ENCODE measurements at regions not wholly inside any gene's neighbourhood (a gene's known extent, or its start where the extent isn't known, plus 50 kb on each side); places are given as distances from the start of the nearest gene placed in this dataset.

DNA sequence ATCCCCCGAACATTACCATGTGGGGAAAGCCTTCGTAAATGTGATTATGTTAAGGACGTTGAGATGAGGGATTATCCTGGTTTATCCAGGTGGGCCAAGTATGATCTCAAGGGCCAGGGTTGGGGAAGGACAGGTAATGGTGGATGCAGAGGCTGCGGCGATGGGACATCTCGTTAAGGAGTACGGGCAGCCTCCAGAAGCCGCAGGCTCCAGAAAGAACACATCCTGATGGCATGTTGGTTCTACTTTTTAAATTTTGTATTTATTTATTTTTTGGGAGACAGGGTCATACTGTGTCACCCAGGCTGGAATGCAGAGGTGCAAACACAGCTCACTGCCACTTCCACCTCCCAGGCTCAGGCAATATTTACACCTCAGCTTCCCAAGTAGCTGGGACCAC lies 86.2 kb upstream of the RAB6C start:
- FAIRE-seq (no peak), DNase-seq (ENCODE audit: low spot score) (no peak)

DNA sequence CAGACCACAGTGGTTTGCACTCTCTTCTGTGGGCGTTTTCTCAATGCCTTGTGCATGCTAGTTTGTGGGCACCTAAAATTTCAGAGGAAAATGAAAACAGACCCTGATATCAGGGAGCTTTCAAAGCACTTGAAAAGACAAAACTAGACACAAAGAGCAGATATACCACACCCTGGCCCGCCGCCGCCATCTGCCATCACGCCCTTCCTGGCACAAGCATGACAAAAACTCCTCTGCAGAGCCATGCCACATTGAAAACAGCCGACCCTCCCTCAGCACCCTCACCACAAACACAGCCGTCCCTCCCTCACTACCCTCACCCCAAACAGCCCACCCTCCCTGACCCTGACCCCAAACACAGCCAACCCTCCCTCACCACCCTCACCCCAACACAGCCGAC lies 84.8 kb upstream of the RAB6C start:
- FAIRE-seq = no peak
- DNase-seq (ENCODE audit: low spot score) = no peak

DNA sequence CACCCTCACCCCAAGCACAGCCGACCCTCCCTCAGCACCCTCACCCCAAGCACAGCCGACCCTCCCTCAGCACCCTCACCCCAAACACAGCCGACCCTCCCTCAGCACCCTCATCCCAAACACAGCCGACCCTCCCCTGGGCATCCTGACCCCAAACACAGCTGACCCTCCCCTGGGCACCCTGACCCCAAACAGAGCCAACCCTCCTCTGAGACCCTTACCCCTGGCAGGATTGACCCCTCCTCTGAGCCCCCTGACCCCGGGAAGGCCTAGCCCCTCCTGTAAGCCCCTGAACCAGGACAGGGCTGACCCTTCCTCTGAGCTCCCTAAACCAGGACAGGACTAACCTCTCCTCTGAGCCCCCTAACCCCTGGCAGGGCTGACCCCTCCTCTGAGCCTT lies 84.4 kb upstream of the RAB6C start:
- no peak for DNase-seq (ENCODE audit: low spot score)
- no peak for FAIRE-seq

DNA sequence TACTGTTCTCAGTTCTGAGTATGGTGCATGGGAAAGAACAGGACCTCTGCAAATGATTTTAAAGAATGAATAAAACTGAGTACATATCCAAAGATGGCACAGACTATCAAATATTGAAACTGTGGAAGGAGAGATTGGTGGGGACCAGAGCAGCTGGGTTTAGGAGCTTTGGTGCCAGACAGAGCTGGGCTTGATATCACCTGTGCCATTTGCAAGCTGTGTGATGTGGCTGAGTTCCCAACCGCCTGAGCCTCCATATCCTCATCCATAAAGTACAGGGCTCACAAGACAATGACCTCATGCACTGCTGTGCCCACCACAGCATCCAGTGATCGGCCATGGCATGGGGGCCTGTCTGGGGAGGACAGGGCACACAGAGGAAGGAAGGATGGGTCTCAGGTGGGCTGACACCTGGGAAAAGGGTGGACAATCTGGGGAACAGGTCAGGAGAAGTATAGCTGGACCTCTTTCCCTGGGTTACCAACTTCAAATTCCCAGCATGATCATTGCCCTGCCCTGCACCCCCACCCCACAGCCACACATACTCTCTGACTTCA lies 83.9 kb upstream of the RAB6C start:
- DNase-seq (ENCODE audit: low spot score) (no peak), FAIRE-seq (no peak)

DNA sequence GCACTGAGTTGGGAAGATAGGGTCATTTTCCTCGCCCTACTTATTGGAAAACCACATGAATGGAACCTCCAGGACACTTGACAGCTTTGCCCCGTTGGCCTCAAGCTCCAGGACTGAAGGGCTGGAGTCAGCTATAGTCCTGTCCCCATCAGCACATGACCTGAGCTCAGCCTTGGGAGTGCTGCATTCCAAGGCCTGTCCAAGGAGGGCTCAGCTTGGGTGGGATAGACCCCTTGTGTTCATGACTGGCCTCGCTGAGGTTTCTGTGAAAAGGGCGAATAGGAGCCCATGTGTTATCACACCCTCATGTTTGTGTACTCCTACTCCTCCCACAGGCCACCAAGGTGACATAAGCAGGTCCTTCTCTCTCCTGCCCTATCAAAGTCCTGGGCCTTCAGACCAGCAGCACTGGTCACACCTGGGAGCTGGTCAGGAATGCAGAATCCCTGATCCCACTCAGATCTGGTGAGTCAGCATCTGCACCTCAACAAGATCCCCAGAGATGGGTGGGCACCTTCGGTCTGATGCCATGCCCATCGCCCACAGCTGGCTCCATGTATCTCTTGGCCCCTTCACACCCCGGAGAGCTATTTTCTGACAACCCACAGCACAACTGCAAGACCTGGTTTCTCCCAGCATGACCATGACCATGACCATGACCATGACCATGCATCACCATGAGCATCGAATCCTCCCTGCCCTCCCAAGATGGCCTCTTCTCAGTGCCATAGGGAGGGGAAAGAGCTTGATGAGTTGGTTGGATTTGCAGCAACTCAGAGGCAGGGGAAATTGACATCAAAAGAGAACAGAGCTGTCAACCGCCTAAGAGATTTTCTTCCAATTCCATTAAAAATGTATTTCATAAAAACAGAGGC lies 83.0 kb upstream of the RAB6C start:
- no peak for DNase-seq (ENCODE audit: low spot score)
- FAIRE-seq = no peak

DNA sequence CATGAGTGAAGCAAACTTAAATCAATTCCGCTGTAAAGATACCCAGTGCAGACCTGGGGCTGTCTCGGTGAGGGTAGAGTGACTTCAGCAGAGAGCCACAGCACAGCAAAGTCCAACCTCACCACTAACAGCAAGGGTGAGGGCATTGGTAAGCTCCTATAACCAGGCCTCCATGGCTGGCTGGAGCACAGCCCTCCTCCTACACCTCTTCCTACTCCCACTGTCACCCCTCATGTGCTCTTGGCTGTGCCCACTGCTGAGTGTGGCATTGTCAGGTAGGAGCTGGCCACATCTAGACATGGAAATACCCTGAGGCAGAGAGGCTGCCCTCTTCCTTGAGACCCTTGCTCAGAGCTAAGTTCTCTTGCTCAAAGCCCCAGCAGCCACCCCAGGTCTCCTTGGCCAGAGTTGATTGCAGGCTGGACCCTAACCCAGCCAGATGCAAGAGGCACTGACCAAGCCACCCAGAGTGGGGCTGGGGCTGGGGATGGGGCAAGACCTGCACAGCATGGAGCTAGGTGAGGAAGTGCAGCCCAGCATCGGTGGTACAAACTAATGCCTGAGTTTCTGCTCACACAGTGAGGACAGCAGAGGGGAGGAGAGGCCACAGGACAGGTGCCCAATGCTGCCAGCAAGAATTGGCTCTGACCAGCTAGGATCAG lies 77.6 kb upstream of the RAB6C start:
- FAIRE-seq = no peak
- no peak for DNase-seq (ENCODE audit: low spot score)

DNA sequence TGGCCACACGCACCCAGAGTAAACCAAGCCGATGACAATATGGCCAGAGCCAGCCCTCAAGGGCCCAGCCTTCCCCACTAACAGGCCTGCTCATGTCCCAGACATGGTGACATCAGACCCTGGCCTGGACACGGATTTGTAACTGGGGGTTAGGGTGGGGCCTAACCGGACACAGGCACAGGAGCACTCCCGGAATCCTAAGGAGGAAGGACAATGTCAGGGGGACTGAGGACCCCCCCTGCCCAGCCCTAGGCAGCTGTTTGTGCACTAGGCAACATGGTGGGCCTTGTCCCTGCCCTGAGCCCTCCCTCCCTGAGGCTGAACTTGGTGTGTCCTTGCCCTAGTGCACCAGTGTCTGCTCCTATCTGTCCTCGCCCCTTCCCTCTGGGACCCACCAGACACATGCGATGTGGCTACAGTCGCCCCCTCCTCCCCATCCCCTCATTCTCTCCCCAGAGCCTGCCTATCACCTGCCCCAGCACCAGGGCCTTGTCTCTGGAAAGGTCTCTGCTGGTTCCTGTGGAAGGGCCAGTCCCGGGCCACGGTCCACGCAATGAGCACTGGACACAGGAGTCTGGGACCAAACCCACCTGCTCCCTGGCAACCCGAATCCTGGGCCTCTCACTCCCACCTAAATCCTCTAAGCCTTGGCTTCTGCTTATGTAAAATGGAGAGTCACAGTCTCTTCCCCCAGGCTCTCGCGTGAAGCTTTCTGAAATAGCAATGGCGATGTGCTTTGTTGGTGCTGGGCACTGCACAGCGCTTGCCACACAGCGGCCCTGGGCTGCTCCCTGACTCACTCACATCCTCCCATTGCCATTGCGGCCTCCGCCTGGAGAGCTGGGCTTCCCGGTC lies 76.5 kb upstream of the RAB6C start:
- FAIRE-seq = no peak
- no peak for DNase-seq (ENCODE audit: low spot score)

DNA sequence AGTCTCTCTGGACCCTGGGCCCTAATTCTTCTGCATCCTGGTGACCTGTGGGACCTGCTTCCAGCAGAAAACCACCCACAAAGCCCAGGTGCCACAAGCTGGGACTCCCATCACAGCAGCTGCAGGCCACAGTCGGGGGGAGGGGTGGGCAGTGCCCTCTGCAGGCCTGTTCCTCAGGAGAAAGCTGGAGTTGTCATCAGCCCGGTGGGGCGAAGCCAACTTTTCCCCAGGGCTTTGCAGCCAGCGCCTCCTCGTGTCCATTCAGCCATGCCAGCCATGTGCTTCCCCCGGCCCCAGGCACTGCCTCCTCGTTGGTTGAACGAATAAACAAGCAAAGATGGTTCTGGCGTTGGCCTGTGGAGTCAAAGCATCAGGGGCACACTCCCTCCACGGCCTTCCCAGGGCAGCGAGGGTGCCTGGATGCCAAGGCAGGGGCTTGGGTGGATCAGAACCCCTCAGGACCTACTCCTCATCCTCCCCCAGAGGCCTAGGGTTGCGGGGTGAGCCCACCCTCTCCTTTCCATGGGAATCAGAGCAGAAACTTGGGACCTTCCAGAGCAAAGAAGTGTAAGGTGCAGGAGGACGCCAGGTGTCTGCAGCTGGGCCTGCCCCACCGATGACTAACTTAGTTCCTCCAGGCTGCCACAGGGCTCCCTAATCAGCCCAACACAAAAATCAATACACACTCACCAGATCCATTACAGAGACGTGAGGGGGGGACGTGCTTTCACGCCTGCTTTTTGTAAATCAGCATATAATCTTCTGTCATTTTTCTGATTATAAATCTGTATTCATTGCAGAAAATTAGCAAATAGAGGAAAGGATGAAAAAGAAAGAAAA lies 75.7 kb upstream of the RAB6C start:
- DNase-seq (ENCODE audit: low spot score) = no peak
- no peak for FAIRE-seq

DNA sequence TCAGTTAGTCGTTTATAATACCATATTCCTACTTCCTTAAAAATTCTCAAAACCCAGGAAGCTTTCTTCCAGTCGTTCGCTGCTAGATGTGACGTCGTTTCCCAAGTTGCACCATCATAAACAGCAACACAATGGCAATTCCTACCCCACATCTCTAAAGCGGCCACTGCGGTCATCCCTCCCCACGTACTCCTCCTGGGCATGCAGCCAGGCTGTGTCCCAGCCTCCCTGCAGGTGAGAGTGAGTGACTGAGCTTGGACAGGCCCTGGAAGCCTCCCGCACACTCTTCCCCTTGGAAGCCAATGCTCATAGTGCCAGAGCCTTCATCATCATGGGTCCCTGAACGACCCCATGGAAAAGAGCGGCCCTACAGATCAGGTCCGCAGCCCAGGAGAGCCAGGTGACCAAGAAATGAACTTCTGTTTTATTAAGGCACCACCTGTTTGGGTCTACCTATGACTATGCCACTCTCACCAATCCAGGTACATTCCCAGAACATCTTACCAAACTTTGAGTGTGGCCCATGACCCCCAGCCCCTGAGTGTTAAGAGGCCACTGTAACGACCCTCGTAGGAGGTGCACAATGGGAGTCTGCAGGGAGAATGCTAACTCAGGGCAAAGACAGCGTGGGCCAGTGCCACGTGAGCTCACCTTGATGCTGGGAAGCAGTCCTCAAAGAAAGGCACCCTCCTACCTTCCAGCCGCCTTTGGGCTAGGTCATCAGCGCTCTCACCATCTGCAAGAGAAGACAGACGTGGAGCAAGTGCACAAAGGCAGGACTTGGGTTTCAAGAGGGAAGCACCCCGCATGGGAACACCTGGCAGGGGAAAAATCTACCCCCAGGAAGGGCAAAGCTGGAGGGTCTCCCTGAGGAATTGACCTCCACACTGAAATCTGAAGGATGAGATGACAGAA lies 74.7 kb upstream of the RAB6C start:
- FAIRE-seq = no peak
- DNase-seq (ENCODE audit: low spot score) = no peak

DNA sequence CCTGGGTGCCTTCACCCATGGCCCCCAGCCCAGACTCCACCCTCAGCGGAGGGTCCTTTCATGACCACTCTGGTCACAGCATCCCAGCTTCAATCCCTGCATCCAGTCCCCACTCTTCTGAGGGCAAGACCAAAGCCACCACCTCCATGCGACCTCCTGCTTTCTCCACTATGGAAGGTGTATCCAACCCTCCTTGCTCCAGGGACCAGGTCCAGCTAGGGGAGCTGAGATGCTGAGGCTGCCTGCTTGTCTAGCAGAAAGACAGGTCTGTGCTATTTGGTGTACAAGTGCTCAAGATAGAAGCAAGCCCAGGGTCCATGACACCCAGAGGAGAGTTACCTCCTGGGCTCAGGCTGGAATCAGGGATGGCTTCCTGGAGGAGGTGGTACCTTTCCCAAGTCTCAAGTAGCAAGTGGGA lies 73.8 kb upstream of the RAB6C start:
- FAIRE-seq (no peak), DNase-seq (ENCODE audit: low spot score) (no peak)

DNA sequence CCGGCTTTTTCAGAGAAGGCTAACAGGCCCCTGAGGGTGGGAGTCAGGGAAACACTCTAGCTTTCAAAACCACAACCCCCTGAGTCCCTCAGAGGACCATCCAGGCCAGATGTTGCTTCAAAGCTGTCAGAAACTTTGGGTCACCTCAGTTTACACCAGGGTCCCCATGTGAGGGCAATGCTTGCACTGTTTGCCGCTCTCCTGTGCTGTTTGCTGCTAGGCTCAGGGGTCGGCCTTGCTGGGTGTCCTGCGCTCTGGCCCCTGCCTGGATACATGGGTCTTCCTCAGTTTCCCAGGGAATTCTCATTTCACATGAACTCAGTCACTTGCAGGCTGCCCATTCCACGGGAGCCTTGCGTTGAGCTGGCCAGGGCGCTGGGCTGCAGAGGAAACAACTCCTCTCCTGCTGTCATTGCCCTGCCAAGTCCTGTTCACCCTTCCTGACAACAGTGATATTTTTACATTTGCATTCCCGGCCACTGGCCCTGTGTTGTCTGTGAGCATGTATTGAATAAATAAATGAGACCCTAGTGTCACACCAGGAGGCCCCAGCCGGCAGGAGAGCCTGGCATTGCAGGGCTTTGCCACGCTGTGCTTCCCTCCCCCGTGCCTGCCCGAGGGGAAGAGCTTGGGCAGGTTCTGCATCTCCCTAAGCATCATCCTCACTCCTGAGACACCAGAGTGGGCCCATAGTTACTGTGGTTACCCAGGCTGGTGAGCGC lies 73.2 kb upstream of the RAB6C start:
- DNase-seq (ENCODE audit: low spot score) (no peak), FAIRE-seq (no peak)

DNA sequence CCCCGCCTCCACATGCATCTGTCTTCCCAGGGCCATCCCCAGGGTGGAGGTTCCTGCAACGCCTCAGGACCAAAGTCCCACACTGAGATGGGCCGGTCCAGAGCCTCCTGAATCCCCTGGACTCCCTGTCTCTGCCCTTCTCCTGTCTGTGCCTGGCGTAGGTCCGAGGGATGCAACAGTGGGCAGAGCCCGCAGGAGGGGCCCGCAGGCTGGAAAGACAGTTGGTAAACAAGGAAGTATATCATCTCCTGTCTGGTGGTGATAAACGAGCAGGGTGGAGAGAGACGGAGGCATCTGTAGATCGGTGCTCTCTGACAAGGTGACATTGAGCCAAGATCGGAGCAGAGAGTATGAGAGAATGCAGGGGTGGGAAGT lies 72.6 kb upstream of the RAB6C start:
- DNase-seq (ENCODE audit: low spot score) (no peak), FAIRE-seq (no peak)

DNA sequence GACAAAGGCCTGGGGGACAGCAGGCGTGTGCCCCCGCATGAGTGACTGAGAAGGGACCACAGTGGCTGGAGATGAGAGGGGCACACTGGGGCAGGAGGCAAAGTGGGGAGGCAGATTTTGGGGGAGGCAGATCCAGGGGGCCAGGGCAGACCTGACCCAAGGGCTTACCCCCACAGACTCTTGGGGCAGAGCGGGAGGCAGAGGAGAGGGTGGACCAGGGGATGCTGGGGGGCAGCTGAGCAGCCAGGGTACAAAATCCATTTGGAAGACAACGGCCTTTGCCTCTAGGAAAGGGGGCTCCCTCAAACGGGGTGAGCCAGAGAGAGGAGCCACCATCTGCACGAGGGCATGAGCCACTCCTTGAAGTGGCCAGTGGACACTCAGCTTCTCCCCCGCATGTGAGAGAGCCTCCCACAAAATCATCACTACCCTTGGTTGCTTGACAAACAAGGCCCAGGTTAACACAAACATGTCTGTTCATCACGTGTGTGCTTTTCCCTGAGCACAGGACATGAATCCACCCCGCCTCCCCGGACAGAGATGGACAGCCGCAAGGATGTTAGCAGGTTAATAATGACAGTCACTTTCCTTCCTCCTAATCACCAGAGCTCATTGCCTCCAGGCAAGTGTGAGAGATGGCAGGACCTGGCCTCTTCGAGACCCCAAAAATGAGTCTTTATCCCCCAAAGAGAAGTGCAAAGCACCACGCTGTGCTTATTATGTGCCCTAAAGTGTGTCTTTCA lies 72.0 kb upstream of the RAB6C start:
- DNase-seq (ENCODE audit: low spot score) = no peak
- FAIRE-seq = no peak

DNA sequence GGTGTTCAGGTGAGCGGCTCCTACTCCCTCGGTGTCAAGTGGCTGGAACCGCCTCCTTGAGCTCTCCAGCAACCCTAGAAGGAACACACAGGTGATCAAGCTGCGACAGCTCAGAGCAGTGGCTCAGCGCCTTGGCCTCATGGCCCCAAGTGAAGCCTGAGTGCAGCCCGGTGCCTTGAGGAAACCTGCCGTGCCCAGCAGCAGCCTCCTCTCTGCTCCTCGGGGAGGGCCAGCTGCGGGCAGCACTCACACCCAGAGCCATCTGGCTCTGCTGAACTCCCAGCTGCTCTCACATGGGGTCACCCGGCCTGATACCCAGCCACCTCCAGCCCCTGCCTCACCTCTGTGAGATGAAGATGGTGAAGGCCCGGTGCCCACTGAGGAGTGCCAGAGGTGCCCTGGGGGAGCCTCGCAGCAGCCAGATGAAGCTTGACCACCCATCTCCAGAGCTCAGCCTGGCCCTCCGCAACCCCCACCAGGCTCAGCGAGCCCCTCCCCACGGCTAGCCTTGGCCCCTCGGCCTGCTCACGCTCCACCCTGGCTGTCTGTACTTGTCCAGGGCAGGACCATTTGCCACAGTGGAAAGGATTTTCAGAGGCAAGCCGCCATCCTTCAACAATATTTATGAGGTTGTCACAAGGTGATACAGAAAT lies 70.6 kb upstream of the RAB6C start:
- no peak for DNase-seq (ENCODE audit: low spot score)
- FAIRE-seq = no peak

DNA sequence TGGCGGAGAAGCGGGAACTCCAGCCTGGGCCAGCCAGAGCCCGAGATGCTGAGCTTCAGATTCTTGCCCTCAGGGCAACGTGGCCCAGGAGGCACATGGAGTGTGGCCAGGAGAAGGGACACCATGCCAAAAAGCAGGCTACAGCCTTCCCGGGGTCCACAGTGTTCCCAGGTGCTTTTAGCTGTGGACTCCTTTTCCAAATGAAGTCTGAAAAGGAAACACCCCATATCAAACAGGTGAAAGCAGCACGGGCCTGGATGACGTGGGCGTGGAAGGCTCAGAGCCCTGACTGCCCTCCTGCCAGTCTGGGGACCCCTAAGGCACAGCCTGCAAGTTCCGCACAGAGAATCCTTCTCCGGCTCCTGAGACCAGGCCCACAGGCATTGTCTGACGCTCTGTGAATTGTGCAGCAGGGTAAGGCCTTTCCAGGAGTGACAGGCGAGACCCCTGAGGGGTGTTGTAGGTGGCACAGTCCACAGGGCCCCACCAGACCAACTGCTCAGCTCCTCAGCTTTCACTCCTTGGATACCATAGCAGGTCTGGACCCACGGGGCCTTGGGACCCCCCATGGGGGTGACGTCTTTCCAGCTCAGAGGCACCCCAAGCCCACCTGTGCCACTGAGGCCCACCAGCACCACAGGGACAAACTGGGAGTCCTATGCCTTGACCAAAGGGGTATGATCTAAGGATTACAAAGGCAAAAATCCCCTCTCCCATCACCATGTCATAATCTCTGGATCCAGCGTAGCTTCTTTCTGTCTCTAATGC lies 69.6 kb upstream of the RAB6C start:
- no peak for DNase-seq (ENCODE audit: low spot score)

DNA sequence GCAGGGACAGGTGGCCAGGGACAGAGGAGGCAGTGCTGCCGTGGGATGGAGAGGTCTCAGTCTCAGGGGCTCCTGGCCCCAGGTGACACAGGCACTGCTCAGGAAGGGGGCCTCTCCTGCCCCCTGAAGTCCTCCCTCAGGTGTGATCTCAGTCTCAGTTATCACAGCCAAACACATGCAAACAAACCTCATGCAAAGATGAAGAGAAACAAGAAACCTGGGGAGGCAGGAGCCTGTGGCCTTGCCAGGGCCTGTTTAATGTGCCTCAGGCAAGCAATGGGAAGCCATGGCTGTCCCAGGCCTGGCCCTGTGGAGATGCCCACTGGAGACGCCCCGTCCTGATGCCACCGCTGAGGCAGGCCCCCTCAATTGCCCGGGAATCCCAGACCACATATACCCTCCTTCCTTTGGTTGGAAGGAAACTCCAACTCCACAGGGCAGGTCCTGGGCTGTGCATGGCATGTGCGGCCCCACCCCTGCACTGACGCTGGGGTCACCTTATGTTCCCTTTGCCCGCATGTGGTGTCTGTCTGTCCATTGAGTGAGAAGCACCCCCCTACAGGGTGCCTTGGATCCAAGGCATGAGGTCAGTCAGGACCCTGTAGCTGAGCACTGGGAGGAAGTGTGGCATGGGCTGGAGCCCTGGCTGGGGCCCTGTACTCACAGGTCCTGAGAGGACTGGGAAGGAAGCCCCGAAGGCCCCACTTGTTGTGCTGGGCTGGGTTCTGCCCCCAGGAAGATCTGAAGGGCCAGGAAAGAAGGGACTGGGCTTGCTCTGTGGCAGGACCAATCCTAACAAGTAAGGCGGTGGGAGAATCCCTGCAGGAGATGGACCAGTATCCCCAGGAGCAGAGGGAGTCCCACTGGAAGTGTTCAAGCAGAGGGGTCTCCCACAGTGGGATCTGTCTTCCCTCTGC lies 68.8 kb upstream of the RAB6C start:
- no peak for FAIRE-seq

More for the DNA sequence above, 69.6 kb upstream of the RAB6C start:
- no peak for FAIRE-seq

More for the DNA sequence above, 68.8 kb upstream of the RAB6C start:
- no peak for DNase-seq (ENCODE audit: low spot score)

Data from RCC 7860 (cell line).